ENCODE measurements at regions not wholly inside any gene's neighbourhood (a gene's known extent, or its start where the extent isn't known, plus 50 kb on each side); places are given as distances from the start of the nearest gene placed in this dataset.

- no peak for TF ChIP-seq BCL6 (CRISPR knock-in tag; IDR thresholded peaks at IDR 0.05)
- no peak for TF ChIP-seq NCOR1 (IDR thresholded peaks at IDR 0.05)
- no peak for TF ChIP-seq ZSCAN32 (CRISPR knock-in tag; IDR thresholded peaks at IDR 0.05)
- TF ChIP-seq SP2 (IDR thresholded peaks at IDR 0.05; ENCODE audit: extremely low read depth, low read depth, low read length, poor library complexity, severe bottlenecking) = no peak
Measured at GRCh38 chr6:85132091-85132490, 317.8 kb upstream of the NT5E start (continued).

- Histone ChIP-seq H3K79me2 (ENCODE audit: control insufficient read depth, insufficient read depth, low read length) (no peaks in the 10 kb centered on the region), H4K20me1 (replicated peaks; ENCODE audit: control insufficient read depth, insufficient read depth, low read length) (no peaks in the 10 kb centered on the region), H3K9me3 (replicated peaks; ENCODE audit: control insufficient read depth, insufficient read depth, low read depth, low read length) (no peaks in the 10 kb centered on the region), H3K4me2 (ENCODE audit: insufficient read depth, low read length) (no peak overlapping the region), H3K9me1 (ENCODE audit: control insufficient read depth, insufficient read depth, low read length) (no peaks in the 10 kb centered on the region), H3K4me1 (replicated peaks in 1 of 2; ENCODE audit: control insufficient read depth in 2 of 2, insufficient read depth in 2 of 2, low read length in 2 of 2) (no peaks in the 10 kb centered on the region), H2AFZ (ENCODE audit: low read depth, low read length) (no peak overlapping the region), H3K27me3 (ENCODE audit: control insufficient read depth in 2 of 2, insufficient read depth in 2 of 2, low read length in 2 of 2) (peaks cover 0 to 4% of the 10 kb centered on the region in 2 experiments; a peak in 1 of 5 replicates), H3K36me3 (ENCODE audit: control insufficient read depth, insufficient read depth, low read length) (no peaks in the 10 kb centered on the region), H3K4me3 (no peak overlapping the region), H3K9ac (ENCODE audit: insufficient read depth in 1 of 2, low read depth in 2 of 2, low read length in 2 of 2) (no peak overlapping the region), H3K27ac (ENCODE audit: extremely low read depth, low read depth, low read length) (no peak overlapping the region)
- ATAC-seq (no peak), DNase-seq (ENCODE audit: extremely low read depth in 1 of 4, low spot score in 3 of 4) (no peak), FAIRE-seq (no peak)
- in situ Hi-C loops (cut with MboI) = no loop called here
- intact Hi-C loops (cut with micrococcal nuclease) = no loop called here
- POLR2A ChIA-PET = no interaction called here
- 0% methylated on average over 3 of the region's 3 CpGs for WGBS (ENCODE audit: insufficient coverage, low coverage, missing lambda C conversion rate)
- TF ChIP-seq SAFB (IDR thresholded peaks at IDR 0.05; ENCODE audit: borderline replicate concordance, low read depth, low read length) = no peak
- TF ChIP-seq SREBF1 (IDR thresholded peaks at IDR 0.05; ENCODE audit: borderline replicate concordance, low read depth, low read length) = no peak
- BruUV-seq (replicated peaks) = no TSS peak
- CTCF ChIA-PET (ENCODE audit: low intra/inter-chr PET ratio) = no interaction called here
Measured at GRCh38 chr6:85130743-85131142, 319.1 kb upstream of the NT5E start.

Measured in K562 (cell line).